GM12878 (cell line): ENCODE measurements at regions not wholly inside any gene's neighbourhood (a gene's known extent, or its start where the extent isn't known, plus 50 kb on each side); places are given as distances from the start of the nearest gene placed in this dataset.

Experiments used
- ATAC-seq: fragments of 200-7000 bp; cut with Tn5 transposase; 3 replicates; pipeline ENCODE4 v1.9.1; 2020; ENCODE audit warnings: mild to moderate bottlenecking, moderate library complexity
- BruUV-seq: library from RNA; stranded (reverse); fragments of 400-500 nt; replicated peaks from 2 replicates; lab custom pipeline; 2021; lab: Mats Ljungman, UMichigan
- CTCF ChIA-PET: fragments of 300-600 bp; sonication (Branson Sonifier 250); formaldehyde crosslinking; extraction: SDS; loops from one replicate; lab custom pipeline; 2021; ENCODE audit warnings: inconsistent platforms; lab: Yijun Ruan, JAX
- POLR2A ChIA-PET: fragments of 350-600 bp; formaldehyde crosslinking; extraction: SDS; loops from one replicate; lab custom pipeline; 2021; ENCODE audit warnings: inconsistent platforms; lab: Charles Lee
- RAD21 ChIA-PET: fragments of 300-600 bp; sonication (Branson Sonifier 250); formaldehyde crosslinking; loops from one replicate; lab custom pipeline; 2023; ENCODE audit warnings: antibody characterized with exemption; ENCODE audit not compliant: unreplicated experiment; lab: Charles Lee
- SMC1A ChIA-PET: fragments of 300-600 bp; sonication (Branson Sonifier 250); formaldehyde crosslinking; loops from one replicate; lab custom pipeline; 2023; ENCODE audit not compliant: unreplicated experiment, uncharacterized antibody; lab: Charles Lee
- DNase-seq: peaks from one replicate; pipeline ENCODE4 v3.0.0-alpha.2; 2011; ENCODE audit warnings: low read depth, low spot score
- FAIRE-seq: peaks from 3 replicates; lab custom pipeline; 2011; peaks lifted over from hg19 to GRCh38; lab: Jason Lieb, UNC
- H2AFZ ChIP-seq: 2 replicates; pipeline ENCODE4 v1.6.0; 2011; ENCODE audit warnings: low read depth, low read length, control low read depth; ENCODE audit not compliant: control insufficient read depth
- H3K27ac ChIP-seq: 2 replicates; pipeline ENCODE4 v1.5.1; 2011; ENCODE audit warnings: control low read depth; ENCODE audit not compliant: control insufficient read depth, insufficient read depth
- H3K27me3 ChIP-seq, 2 experiments: replicated peaks in 1 of 2; 2 replicates each; pipeline versions ENCODE4 v1.6.0 to v1.6.1; 2011; ENCODE audit warnings: low read length in 1 of 2; ENCODE audit not compliant: control insufficient read depth in 2 of 2, insufficient read depth in 2 of 2
- H3K36me3 ChIP-seq, 2 experiments: 2 replicates each; pipeline ENCODE4 v1.5.1; 2011; ENCODE audit warnings: low read length in 1 of 2; ENCODE audit not compliant: control insufficient read depth in 2 of 2, insufficient read depth in 2 of 2
- H3K4me1 ChIP-seq: 2 replicates; pipeline ENCODE4 v1.6.1; 2011; ENCODE audit warnings: mild to moderate bottlenecking, low read length, moderate library complexity, mixed read lengths; ENCODE audit not compliant: control insufficient read depth, insufficient read depth
- H3K4me2 ChIP-seq: 2 replicates; pipeline ENCODE4 v1.6.0; 2011; ENCODE audit warnings: control low read depth; ENCODE audit not compliant: control insufficient read depth, insufficient read depth
- H3K4me3 ChIP-seq: fragments of 200-600 bp; sonication (generic); 2 replicates; pipeline ENCODE4 v1.5.1; 2016
- H3K79me2 ChIP-seq: 2 replicates; pipeline ENCODE4 v1.6.0; 2011; ENCODE audit warnings: low read length; ENCODE audit not compliant: control insufficient read depth, insufficient read depth
- H3K9ac ChIP-seq: 2 replicates; pipeline ENCODE4 v1.8.0; 2011; ENCODE audit warnings: low read length, control low read depth, mixed read lengths; ENCODE audit not compliant: control insufficient read depth, insufficient read depth
- H3K9me3 ChIP-seq: replicated peaks from 3 replicates; pipeline ENCODE4 v1.5.1; 2011; ENCODE audit warnings: mild to moderate bottlenecking, low read length; ENCODE audit not compliant: control insufficient read depth, insufficient read depth
- H4K20me1 ChIP-seq: 2 replicates; pipeline ENCODE4 v1.6.0; 2011; ENCODE audit not compliant: control insufficient read depth, insufficient read depth
- CBFB ChIP-seq: IDR thresholded peaks from 2 replicates; pipeline ENCODE4 v1.6.1; 2016; ENCODE audit warnings: antibody characterized with exemption, low read depth
- HDGF ChIP-seq: fragments of 450-650 bp; IDR thresholded peaks from 2 replicates; pipeline ENCODE4 v1.6.1; 2016; ENCODE audit warnings: antibody characterized with exemption
- HSF1 ChIP-seq: fragments of 150-350 bp; IDR thresholded peaks from 2 replicates; pipeline ENCODE4 v1.6.1; 2014; ENCODE audit warnings: mild to moderate bottlenecking, low read depth, low read length
- KLF5 ChIP-seq: fragments of 450-650 bp; IDR thresholded peaks from 2 replicates; pipeline ENCODE4 v1.6.1; 2014; ENCODE audit warnings: mild to moderate bottlenecking; ENCODE audit not compliant: partially characterized antibody
- MYC ChIP-seq: IDR thresholded peaks from 2 replicates; pipeline ENCODE4 v1.6.1; 2011; ENCODE audit warnings: mild to moderate bottlenecking, low read length, moderate library complexity, inconsistent platforms; ENCODE audit not compliant: insufficient read depth, insufficient replicate concordance, insufficient read length, severe bottlenecking
- NR2C2 ChIP-seq: IDR thresholded peaks from 2 replicates; pipeline ENCODE4 v1.6.1; 2011; ENCODE audit warnings: borderline replicate concordance, low read depth; ENCODE audit not compliant: control insufficient read depth, insufficient read length
- POLR2A ChIP-seq: IDR thresholded peaks from 2 replicates; pipeline ENCODE4 v1.6.1; 2011; ENCODE audit warnings: low read depth, mild to moderate bottlenecking, low read length
- TBL1XR1 ChIP-seq: IDR thresholded peaks from 2 replicates; pipeline ENCODE4 v1.6.1; 2012; ENCODE audit warnings: low read depth, low read length, improper control_type of control experiment
- TCF3 ChIP-seq: IDR thresholded peaks from 2 replicates; pipeline ENCODE4 v1.6.1; 2012; ENCODE audit warnings: low read depth, mild to moderate bottlenecking, low read length, borderline replicate concordance; ENCODE audit not compliant: insufficient read depth
- TCF7 ChIP-seq: IDR thresholded peaks from 2 replicates; pipeline ENCODE4 v1.6.1; 2014; ENCODE audit warnings: antibody characterized with exemption, borderline replicate concordance
- ZNF24 ChIP-seq: fragments of 450-650 bp; IDR thresholded peaks from 2 replicates; pipeline ENCODE4 v1.6.1; 2017; ENCODE audit warnings: antibody characterized with exemption, mild to moderate bottlenecking
- WGBS: methylation state at CpG from one replicate; pipeline ENCODE4 v1.1.6; 2016; ENCODE audit warnings: low lambda C conversion rate; ENCODE audit not compliant: insufficient replicate concordance, insufficient coverage; ENCODE audit errors: missing lambda C conversion rate; 5-methylcytosine and 5-hydroxymethylcytosine counted together
- in situ Hi-C: fragments of 300-500 bp; cut with MboI; formaldehyde crosslinking; loops from 9 replicates; pipeline ENCODE4 v1.14.3; 2018; ENCODE audit warnings: mixed read lengths
- intact Hi-C: fragments of 100-400 bp; cut with micrococcal nuclease; formaldehyde crosslinking; loops from one replicate; pipeline ENCODE4 v1.14.2; 2022; ENCODE audit not compliant: unreplicated experiment

GRCh38 chr11:13841393-13841792 lies 121.1 kb upstream of the SPON1 start:
- H3K79me2 ChIP-seq: no peaks in the 10 kb centered on the region
- no peaks in the 10 kb centered on the region for H3K4me1 ChIP-seq
- no TSS peak for BruUV-seq
- H3K9me3 ChIP-seq: no peaks in the 10 kb centered on the region
- no peak overlapping the region for H3K9ac ChIP-seq
- H3K27me3 ChIP-seq: no peaks in the 10 kb centered on the region; a peak in 1 of 4 replicates
- H4K20me1 ChIP-seq: no peaks in the 10 kb centered on the region
- SMC1A ChIA-PET: no interaction called here
- 2% methylated on average over 3 of the region's 3 CpGs for WGBS
- in situ Hi-C loops: no loop called here
- H2AFZ ChIP-seq: no peak overlapping the region
- H3K36me3 ChIP-seq: no peaks in the 10 kb centered on the region
- no peak for TF ChIP-seq TCF7
- no peak for TF ChIP-seq POLR2A
- no peak for TF ChIP-seq HDGF
- no peak for TF ChIP-seq ZNF24
- TF ChIP-seq KLF5: no peak
- no peak for TF ChIP-seq TBL1XR1
- TF ChIP-seq NR2C2: no peak
- no peak for TF ChIP-seq CBFB
- no peak for TF ChIP-seq MYC
- TF ChIP-seq HSF1: no peak
- no peak for TF ChIP-seq TCF3
- CTCF ChIA-PET: no interaction called here
- ATAC-seq: no peak
- H3K27ac ChIP-seq: no peak overlapping the region
- POLR2A ChIA-PET: no interaction called here
- H3K4me2 ChIP-seq: no peak overlapping the region
- no peak overlapping the region for H3K4me3 ChIP-seq
- no peak for DNase-seq
- intact Hi-C loops: no loop called here
- FAIRE-seq: no peak
- RAD21 ChIA-PET: no interaction called here
